Prostate gland (tissue), 2 donors: ENCODE measurements at regions not wholly inside any gene's neighbourhood (a gene's known extent, or its start where the extent isn't known, plus 50 kb on each side); places are given as distances from the start of the nearest gene placed in this dataset.

ENCODE experiments used
- CTCF ChIP-seq, 4 experiments: fragments of 200-600 bp in 2 of 4; fragments of 450-650 bp in 2 of 4; sonication (generic) in 2 of 4; IDR thresholded peaks; 1 replicate in 3 of 4; 2 replicates in 1 of 4; pipeline ENCODE4 v1.5.1; 2016 to 2019; ENCODE audit warnings: antibody characterized with exemption in 4 of 4, mild to moderate bottlenecking in 2 of 4, moderate library complexity in 2 of 4
- POLR2A ChIP-seq: fragments of 450-650 bp; IDR thresholded peaks from one replicate; pipeline ENCODE4 v1.6.1; 2016; ENCODE audit warnings: antibody characterized with exemption, mild to moderate bottlenecking
- POLR2AphosphoS5 ChIP-seq: sonication (generic); formaldehyde crosslinking; IDR thresholded peaks from one replicate; pipeline ENCODE4 v1.6.1; 2017; ENCODE audit warnings: antibody characterized with exemption

- no peak for TF ChIP-seq CTCF (IDR thresholded peaks at IDR 0.05)
- TF ChIP-seq POLR2A: no peak
- no peak for TF ChIP-seq POLR2AphosphoS5
Measured at GRCh38 chr18:69157906-69158305, 242.8 kb upstream of the DOK6 start.
